Lower leg skin (tissue), 3 donors: ENCODE measurements at regions not wholly inside any gene's neighbourhood (a gene's known extent, or its start where the extent isn't known, plus 50 kb on each side); places are given as distances from the start of the nearest gene placed in this dataset.

Experiments used
- POLR2A ChIP-seq, 2 donors: fragments of 450-650 bp; IDR thresholded peaks; one replicate each; pipeline ENCODE4 v1.6.1; 2016 to 2017; ENCODE audit warnings: antibody characterized with exemption in 2 of 2, mild to moderate bottlenecking in 1 of 2, moderate library complexity in 1 of 2
- TF ChIP-seq, protein P1 (sequence below), 3 donors: fragments of 450-650 bp; IDR thresholded peaks; one replicate each; pipeline ENCODE4 v1.5.1; 2016; ENCODE audit warnings: antibody characterized with exemption in 3 of 3, mild to moderate bottlenecking in 3 of 3, moderate library complexity in 2 of 3

DNA sequence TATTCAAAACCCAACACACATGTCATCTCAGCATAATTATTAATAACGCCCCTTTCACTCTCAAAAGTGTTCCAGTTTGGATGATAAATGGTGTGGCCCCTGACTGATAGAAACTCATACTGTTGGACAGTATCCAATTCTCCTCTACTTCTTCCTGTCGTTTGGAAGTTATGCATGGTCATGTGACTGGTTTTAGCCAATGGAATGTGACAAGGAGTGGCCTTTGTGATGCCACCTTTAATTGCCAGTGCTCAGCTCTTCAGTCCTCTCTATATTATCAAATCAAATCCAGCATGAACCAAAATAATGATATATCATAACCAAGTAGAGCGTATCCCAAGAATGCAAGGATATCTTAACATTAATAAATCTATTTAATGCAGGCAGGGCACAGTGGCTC, 117.8 kb upstream of the SPIN1 start:
- TF ChIP-seq POLR2A (IDR thresholded peaks at IDR 0.05) = no peak
- TF ChIP-seq, protein P1, sequence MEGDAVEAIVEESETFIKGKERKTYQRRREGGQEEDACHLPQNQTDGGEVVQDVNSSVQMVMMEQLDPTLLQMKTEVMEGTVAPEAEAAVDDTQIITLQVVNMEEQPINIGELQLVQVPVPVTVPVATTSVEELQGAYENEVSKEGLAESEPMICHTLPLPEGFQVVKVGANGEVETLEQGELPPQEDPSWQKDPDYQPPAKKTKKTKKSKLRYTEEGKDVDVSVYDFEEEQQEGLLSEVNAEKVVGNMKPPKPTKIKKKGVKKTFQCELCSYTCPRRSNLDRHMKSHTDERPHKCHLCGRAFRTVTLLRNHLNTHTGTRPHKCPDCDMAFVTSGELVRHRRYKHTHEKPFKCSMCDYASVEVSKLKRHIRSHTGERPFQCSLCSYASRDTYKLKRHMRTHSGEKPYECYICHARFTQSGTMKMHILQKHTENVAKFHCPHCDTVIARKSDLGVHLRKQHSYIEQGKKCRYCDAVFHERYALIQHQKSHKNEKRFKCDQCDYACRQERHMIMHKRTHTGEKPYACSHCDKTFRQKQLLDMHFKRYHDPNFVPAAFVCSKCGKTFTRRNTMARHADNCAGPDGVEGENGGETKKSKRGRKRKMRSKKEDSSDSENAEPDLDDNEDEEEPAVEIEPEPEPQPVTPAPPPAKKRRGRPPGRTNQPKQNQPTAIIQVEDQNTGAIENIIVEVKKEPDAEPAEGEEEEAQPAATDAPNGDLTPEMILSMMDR (IDR thresholded peaks at IDR 0.05) = no peak
